Cerebellar cortex (tissue), 1 donor: ENCODE measurements at regions not wholly inside any gene's neighbourhood (a gene's known extent, or its start where the extent isn't known, plus 50 kb on each side); places are given as distances from the start of the nearest gene placed in this dataset.
"Not testable (repeated sequence)": the region's sequence is repeated elsewhere in the genome, so short reads cannot be mapped to it uniquely, and the experiment has no call there.

Source experiments
- DNase-seq: peaks from one replicate; pipeline ENCODE4 v3.0.0-alpha.2; 2015; ENCODE audit warnings: low spot score

DNA sequence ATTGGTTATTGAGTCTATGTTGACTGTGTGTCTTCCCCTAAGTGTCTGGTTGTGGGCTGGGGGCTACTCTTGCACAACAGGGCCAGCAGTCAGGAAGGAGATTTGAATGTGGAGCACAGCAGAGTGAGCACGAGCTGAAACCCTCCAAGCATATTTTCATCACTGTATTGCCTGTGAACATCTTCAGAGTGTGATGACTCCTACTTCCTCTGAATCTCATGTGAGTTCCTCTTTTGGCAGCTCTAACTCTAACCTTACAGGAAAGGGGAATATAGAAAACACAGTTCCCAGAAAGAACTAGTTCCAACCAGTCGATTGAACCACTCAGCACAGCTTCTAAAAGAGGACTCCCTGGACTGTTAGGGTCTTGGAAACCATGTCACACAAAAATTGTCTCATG lies 211.6 kb downstream of the RAP2B start:
- no peak for DNase-seq

- DNase-seq: not testable (repeated sequence)
Measured at GRCh38 chr3:153378366-153378765, 216.3 kb downstream of the RAP2B start.

- no peak for DNase-seq
Measured at GRCh38 chr3:153379516-153379915, 217.5 kb downstream of the RAP2B start.

- no peak for DNase-seq
Measured at GRCh38 chr3:153385343-153385742, 223.3 kb downstream of the RAP2B start.

DNA sequence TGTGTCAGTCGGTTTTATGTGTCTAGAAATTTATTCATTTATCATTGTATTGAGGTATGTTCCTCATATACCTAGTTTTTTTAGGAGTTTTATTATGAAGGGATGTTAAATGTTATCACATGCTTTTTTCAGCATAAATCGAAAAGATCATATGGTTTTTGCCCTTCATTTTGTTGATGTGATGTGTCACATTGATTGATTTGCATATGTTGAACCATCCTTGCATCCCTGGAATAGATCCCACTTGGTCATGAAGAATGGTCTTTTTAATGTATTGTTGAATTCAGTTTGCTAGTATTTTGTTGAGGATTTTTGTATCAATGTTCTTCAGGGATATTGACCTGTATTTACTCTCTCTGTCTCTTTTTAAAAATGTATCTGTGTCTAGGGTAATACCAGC lies 230.3 kb downstream of the RAP2B start:
- no peak for DNase-seq

DNA sequence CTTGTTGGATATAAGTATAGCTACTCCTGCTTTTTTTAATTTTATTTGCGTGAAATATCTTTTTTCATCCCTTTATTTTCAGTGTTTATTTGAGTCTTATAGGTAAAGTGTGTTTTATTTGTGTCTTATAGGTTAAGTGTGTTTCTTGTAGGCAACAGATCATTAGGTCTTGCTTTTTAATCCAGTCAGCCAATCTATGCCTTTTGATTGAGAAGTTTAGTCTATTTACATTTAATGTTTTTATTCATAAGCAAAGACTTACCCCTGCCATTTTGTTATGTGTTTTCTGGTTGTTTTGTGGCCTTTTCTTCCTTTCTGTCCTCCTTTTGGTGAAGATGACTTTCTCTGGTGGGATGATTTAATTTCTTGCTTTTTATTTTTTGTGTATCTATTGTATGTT lies 232.0 kb downstream of the RAP2B start:
- no peak for DNase-seq

DNA sequence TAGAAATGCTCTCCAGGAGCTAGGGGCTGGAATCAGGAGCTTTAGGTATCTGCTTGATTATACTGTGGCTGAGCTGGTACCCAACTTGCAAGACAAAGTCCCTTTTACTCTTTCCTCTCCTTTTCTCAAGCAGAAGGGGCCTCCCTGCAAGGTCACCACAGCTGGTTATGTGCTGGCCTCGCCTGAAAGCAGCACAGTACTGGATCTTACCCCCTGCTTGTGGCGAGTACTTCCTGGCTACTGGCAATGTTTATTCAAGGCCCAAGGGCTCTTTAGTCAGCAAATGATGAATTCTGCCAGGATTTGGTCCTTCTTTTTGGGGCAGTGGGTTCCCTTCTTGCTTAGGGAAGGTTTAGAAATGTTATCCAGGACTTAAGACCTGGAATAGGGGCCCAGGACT lies 234.6 kb downstream of the RAP2B start:
- DNase-seq: no peak

- DNase-seq: no peak
Measured at GRCh38 chr3:153397794-153398193, 235.8 kb downstream of the RAP2B start.

GRCh38 chr3:153399636-153400035 lies 237.6 kb downstream of the RAP2B start:
- DNase-seq: no peak

- no peak for DNase-seq
Measured at GRCh38 chr3:153400641-153401040, 238.6 kb downstream of the RAP2B start.

GRCh38 chr3:153404157-153404556 lies 242.1 kb downstream of the RAP2B start:
- DNase-seq: no peak

DNA sequence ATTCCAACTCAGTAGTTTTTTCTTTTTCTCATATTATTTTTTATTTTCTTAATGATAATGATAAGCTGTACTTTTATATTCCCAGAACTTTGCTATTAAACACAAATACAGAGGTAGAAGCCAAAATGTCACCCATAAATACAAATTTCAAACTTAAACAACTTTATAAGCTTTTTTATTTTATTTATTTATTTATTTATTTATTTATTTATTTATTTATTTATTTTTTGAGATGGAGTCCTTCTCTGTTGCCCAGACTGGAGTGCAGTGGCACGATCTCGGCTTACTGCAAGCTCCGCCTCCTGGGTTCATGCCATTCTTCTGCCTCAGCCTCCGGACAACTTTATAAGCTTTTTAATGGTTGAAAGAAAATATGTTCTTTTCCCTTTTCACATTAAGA lies 243.3 kb downstream of the RAP2B start:
- not testable (repeated sequence) for DNase-seq

DNA sequence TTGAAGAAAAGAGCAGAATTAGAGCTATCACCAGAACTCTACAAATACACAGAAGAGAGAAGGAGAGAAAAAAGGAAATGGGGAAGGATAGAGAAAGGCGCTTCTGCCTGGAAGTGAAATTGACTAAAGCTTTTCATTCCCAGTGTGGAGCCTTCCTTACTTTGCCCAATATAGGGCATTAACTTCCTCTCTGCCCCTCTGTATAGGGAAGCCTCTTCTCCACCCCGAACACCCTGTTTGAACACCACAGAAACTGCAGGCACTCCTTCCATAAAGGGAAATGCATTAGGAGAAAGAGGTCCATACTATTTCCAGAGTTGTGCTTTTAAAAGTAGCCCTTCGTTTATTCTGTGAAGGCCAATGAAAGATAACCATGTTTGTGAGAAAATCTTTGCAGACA lies 248.5 kb downstream of the RAP2B start:
- DNase-seq: no peak

DNA sequence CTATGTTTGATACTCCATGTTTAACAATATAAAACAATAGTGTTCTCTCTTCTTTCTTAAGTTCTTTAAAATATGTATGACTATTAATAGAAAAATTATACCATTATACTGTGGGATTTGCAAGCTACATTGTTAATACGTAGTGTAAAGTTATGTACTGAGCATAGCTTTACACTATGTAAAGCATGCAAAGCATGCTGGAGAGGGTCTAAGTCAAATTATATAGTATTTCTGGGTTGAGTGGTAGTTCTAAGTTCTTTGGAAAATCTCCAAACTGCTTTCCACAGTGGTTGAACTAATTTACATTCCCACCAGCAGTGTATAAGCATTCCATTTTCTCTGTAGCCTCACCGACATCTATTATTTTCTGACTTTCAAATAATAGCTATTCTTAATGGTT lies 253.0 kb downstream of the RAP2B start:
- no peak for DNase-seq

- no peak for DNase-seq
Measured at GRCh38 chr3:153422314-153422713, 260.3 kb downstream of the RAP2B start.

GRCh38 chr3:153423820-153424219 lies 261.8 kb downstream of the RAP2B start:
- not testable (repeated sequence) for DNase-seq

GRCh38 chr3:153426344-153426743 lies 264.3 kb downstream of the RAP2B start:
- no peak for DNase-seq

DNA sequence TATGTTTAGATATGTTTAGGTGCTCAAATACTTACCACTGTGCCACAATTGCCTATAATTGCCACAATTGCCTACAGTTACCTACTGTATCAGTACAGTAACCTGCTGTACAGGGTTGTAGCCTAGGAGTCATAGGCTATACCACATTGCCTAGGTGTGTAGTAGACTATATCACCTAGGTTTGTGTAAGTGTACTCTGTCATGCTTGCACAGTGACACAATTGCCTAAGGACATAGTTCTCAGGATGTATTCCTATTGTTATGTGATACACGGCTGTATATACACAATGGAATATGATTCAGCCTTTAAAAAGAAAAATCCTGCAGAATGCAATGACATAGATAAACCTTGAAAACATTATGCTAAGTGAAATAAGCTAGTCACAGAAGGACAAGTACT lies 264.8 kb downstream of the RAP2B start:
- no peak for DNase-seq

DNA sequence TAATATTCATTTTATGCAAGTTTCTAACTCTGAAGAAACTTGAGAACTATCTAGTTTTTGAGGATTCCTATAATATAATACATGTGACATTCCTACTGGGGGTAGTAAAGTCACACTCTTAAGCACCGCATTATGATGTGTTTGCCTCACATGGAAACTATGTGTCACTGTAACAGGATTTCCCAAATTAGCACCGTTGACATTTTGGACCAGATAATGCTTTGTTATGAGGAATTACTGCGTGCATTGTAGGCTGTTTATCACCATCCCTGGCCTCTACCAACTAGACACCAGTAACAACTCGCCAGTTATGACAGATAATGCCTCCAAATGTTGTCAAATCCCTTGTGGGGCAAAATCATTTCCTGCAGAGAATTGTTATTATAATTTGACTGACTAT lies 267.8 kb downstream of the RAP2B start:
- DNase-seq: no peak

DNA sequence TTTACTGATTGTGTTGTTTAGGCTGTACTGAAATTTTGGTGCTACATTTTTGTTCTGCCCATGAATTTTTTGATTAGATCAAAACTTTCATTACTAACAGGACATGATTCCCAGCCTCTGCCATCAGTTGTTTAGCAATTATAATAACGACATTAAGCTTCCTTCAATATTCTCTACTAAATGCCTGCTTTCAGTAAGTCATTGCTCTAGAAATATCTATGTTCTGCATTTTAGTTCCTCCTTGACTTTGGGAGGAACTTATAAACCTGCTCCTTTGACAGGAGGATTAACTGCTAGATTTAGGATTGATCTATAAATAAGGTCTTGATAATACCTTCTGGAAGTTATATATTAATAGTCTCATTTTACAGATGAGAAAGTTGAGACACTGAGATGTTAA lies 269.1 kb downstream of the RAP2B start:
- no peak for DNase-seq

- no peak for DNase-seq
Measured at GRCh38 chr3:153437666-153438065, 275.6 kb downstream of the RAP2B start.

DNA sequence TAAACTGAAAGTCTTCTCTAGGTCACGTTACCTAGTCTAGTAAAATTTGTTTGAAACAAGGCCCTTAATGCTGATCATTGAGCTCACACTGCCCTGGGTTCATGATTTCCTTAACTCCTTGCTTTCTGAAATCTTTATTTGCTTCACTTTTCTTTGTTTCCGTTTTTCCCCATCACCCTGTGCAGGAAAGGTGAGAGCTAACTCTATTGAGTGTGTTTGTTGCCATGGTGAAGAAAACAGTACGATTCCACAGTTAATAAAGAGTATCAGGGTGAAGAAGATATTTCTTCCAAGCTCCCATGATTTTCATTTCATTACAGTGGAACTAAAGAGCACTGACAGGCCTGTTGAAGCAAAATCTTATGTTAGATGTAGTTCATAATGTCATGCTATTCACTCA lies 276.2 kb downstream of the RAP2B start:
- no peak for DNase-seq

GRCh38 chr3:153439780-153440179 lies 277.8 kb downstream of the RAP2B start:
- no peak for DNase-seq

DNA sequence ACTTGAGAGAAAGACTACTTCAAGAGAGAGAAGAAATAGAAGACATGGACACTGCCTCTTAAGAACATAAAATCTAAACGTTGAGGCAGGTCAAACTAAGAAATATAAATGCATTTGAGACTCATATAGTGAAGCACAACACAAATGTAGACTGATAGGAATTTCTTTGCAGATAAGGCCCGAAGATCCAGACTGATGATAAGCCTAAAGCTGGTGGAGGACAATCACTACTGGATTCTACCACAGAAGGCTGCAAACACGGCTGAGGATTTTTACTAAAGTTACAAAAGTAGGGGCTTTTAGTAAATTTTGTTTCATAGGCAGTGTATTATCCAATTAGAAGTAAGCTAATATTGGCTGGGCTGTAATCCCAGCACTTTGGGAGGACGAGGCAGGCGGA lies 278.3 kb downstream of the RAP2B start:
- DNase-seq: no peak

DNA sequence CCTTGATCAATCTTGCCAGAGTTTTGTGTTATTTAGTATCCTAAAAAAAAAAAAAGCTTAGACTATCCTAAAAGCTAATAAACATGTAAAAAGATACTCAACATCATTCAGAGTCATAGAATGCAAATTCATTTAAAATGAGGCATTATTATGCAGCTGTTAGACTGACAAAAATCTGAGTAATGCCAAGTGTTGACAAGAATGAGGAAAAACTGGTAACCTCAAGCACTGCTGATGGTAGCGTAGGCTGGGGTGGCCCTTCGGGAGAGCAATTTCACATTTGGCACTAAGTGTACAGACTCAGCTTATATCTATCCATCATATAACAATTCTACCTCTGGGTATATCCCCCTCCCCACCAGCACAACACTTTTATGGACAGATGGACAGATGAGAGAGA lies 280.4 kb downstream of the RAP2B start:
- DNase-seq: no peak
